ENCODE measurements at regions not wholly inside any gene's neighbourhood (a gene's known extent, or its start where the extent isn't known, plus 50 kb on each side); places are given as distances from the start of the nearest gene placed in this dataset.

GRCh38 chr16:86690970-86691369 lies 112.6 kb downstream of the FOXL1 start:
- TF ChIP-seq ZNF707 (tag by site-specific recombination; IDR thresholded peaks at IDR 0.05) = no peak
- H3K27ac ChIP-seq (ENCODE audit: extremely low read depth, low read depth, low read length) = no peak overlapping the region
- ChIA-PET CTCF (interaction anchor here (0.6 kb wide), 1 partner anchor 770 kb away, joined by 3 read pairs; no protein-coding TSS in a partner anchor), POLR2A (no interaction called here)
- no peaks in the 10 kb centered on the region for H3K9me3 ChIP-seq (ENCODE audit: control insufficient read depth, insufficient read depth, low read depth, low read length)
- no peak overlapping the region for H3K4me3 ChIP-seq (ENCODE audit: low read depth, low read length)
- no peaks in the 10 kb centered on the region for H3K36me3 ChIP-seq (ENCODE audit: control insufficient read depth in 2 of 2, insufficient read depth in 1 of 2, low read length in 2 of 2)
- H3K4me1 ChIP-seq (ENCODE audit: control insufficient read depth, insufficient read depth, low read length) = no peaks in the 10 kb centered on the region

- ChIA-PET POLR2A (no interaction called here), CTCF (no interaction called here)
- Histone ChIP-seq H3K4me1 (ENCODE audit: control insufficient read depth, insufficient read depth, low read length) (no peaks in the 10 kb centered on the region), H3K36me3 (ENCODE audit: control insufficient read depth in 2 of 2, insufficient read depth in 1 of 2, low read length in 2 of 2) (no peaks in the 10 kb centered on the region), H3K27ac (ENCODE audit: extremely low read depth, low read depth, low read length) (no peak overlapping the region), H3K4me3 (ENCODE audit: low read depth, low read length) (no peak overlapping the region), H3K9me3 (ENCODE audit: control insufficient read depth, insufficient read depth, low read depth, low read length) (no peaks in the 10 kb centered on the region)
- TF ChIP-seq EGR2 (tag by site-specific recombination; IDR thresholded peaks at IDR 0.05; ENCODE audit: low read depth) = no peak
- TF ChIP-seq KLF7 (tag by site-specific recombination; IDR thresholded peaks at IDR 0.05; ENCODE audit: borderline replicate concordance) = no peak
- TF ChIP-seq ZBTB26 (tag by site-specific recombination; optimal IDR thresholded peaks at IDR 0.05) = no peak
These were observed 114.1 kb downstream of the FOXL1 start for GRCh38 chr16:86692426-86692825.

- POLR2A ChIA-PET = no interaction called here
- no peaks in the 10 kb centered on the region for H3K4me1 ChIP-seq (ENCODE audit: control insufficient read depth, insufficient read depth, low read length)
- no peak for TF ChIP-seq ZNF366 (tag by site-specific recombination; conservative IDR thresholded peaks at IDR 0.05)
- TF ChIP-seq ZNF398 (tag by site-specific recombination; IDR thresholded peaks at IDR 0.05) = no peak
- TF ChIP-seq HOXA7 (CRISPR knock-in tag; IDR thresholded peaks at IDR 0.05; ENCODE audit: borderline replicate concordance) = no peak
- TF ChIP-seq ZBTB21 (tag by site-specific recombination; IDR thresholded peaks at IDR 0.05) = no peak
- TF ChIP-seq ZNF354C (tag by site-specific recombination; IDR thresholded peaks at IDR 0.05; ENCODE audit: borderline replicate concordance, low read depth) = no peak
- no peak for TF ChIP-seq ZNF701 (tag by site-specific recombination; IDR thresholded peaks at IDR 0.05)
- no peak for TF ChIP-seq ZNF350 (tag by site-specific recombination; IDR thresholded peaks at IDR 0.05)
- no peak for TF ChIP-seq GLIS2 (tag by site-specific recombination; IDR thresholded peaks at IDR 0.05)
- no peak for TF ChIP-seq ZNF433 (tag by site-specific recombination; IDR thresholded peaks at IDR 0.05; ENCODE audit: low read depth)
- no peak for TF ChIP-seq ZFP37 (tag by site-specific recombination; IDR thresholded peaks at IDR 0.05)
- no peak for TF ChIP-seq MYNN (tag by site-specific recombination; IDR thresholded peaks at IDR 0.05; ENCODE audit: borderline replicate concordance)
- TF ChIP-seq ZNF792 (tag by site-specific recombination; IDR thresholded peaks at IDR 0.05) = no peak
- no peak for TF ChIP-seq ZNF768 (tag by site-specific recombination; IDR thresholded peaks at IDR 0.05)
- TF ChIP-seq BCL6B (tag by site-specific recombination; IDR thresholded peaks at IDR 0.05) = no peak
- TF ChIP-seq ZNF571 (tag by site-specific recombination; IDR thresholded peaks at IDR 0.05) = no peak
- TF ChIP-seq ZNF221 (tag by site-specific recombination; IDR thresholded peaks at IDR 0.05; ENCODE audit: borderline replicate concordance) = no peak
- TF ChIP-seq ZNF140 (tag by site-specific recombination; IDR thresholded peaks at IDR 0.05) = no peak
- no peak for TF ChIP-seq ZNF600 (tag by site-specific recombination; IDR thresholded peaks at IDR 0.05)
- TF ChIP-seq ZNF274 (IDR thresholded peaks at IDR 0.05; ENCODE audit: low read length) = no peak
- no peak for TF ChIP-seq ZNF274 (tag by site-specific recombination; IDR thresholded peaks at IDR 0.05; ENCODE audit: borderline replicate concordance)
- TF ChIP-seq KLF8 (tag by site-specific recombination; IDR thresholded peaks at IDR 0.05) = no peak
- CTCF ChIA-PET = no interaction called here
- H3K4me3 ChIP-seq (ENCODE audit: low read depth, low read length) = no peak overlapping the region
- H3K9me3 ChIP-seq (ENCODE audit: control insufficient read depth, insufficient read depth, low read depth, low read length) = no peaks in the 10 kb centered on the region
- no peaks in the 10 kb centered on the region for H3K36me3 ChIP-seq (ENCODE audit: control insufficient read depth in 2 of 2, insufficient read depth in 1 of 2, low read length in 2 of 2)
- H3K27ac ChIP-seq (ENCODE audit: extremely low read depth, low read depth, low read length) = no peak overlapping the region
These were observed 114.7 kb downstream of the FOXL1 start for GRCh38 chr16:86693033-86693432.
